ENCODE measurements at regions not wholly inside any gene's neighbourhood (a gene's known extent, or its start where the extent isn't known, plus 50 kb on each side); places are given as distances from the start of the nearest gene placed in this dataset.
A peak's percentile ranks its signal among the peaks of the same experiment; 100 is the strongest.

- no peak for DNase-seq
Measured at GRCh38 chr20:16220826-16221225, 352.4 kb downstream of the KIF16B start.

DNA sequence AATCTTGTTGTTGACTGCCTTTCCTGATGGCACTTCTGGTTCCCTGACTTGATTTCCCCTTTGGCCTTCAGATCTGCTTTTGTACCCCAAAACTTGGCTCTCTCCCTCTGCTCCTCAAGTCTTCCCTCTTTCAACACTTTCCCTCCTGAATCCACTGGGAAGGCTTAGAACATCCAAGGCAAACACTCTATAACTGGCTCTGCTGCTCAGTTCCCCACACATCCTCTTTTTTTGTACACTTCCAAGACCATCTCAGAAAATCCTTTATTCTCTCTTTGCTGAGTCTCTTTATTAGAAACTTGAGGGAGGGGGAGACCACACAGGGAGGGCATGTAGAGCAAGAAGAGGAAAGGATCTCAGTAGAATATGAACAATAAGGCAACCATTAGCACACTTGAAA is 354.1 kb downstream of the KIF16B start:
- no peak for DNase-seq

- no peak for DNase-seq
Measured at GRCh38 chr20:16216914-16217230, 356.4 kb downstream of the KIF16B start.

GRCh38 chr20:16216227-16216913 is 356.9 kb downstream of the KIF16B start:
- no peak for DNase-seq

- DNase-seq, result no peak
Measured at GRCh38 chr20:16215041-16215440, 358.2 kb downstream of the KIF16B start.

GRCh38 chr20:16212790-16213189 is 360.5 kb downstream of the KIF16B start:
- DNase-seq, result no peak

GRCh38 chr20:16209951-16210361 is 363.3 kb downstream of the KIF16B start:
- DNase-seq, result peak; percentile 29

DNA sequence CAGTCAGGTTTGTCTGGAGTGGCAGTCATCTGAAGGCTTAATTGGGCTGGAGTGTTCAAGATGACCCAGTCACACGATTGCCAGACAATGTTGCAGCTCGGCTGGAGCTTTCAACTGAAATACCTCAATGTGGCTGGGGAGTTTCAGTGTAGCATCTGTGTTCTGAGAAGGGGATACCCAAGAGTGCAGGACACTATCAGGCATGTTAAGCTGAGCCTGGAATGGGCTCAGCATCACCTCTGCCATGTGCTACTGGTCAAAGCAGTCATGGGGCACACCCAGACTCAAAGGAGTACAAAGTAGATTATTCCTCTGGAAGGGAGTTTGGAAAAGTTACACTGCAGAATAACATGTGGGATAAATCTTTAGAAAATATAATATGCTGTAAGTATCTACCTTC is 363.9 kb downstream of the KIF16B start:
- DNase-seq, result no peak

GRCh38 chr20:16208443-16208842 is 364.8 kb downstream of the KIF16B start:
- DNase-seq, result no peak

DNA sequence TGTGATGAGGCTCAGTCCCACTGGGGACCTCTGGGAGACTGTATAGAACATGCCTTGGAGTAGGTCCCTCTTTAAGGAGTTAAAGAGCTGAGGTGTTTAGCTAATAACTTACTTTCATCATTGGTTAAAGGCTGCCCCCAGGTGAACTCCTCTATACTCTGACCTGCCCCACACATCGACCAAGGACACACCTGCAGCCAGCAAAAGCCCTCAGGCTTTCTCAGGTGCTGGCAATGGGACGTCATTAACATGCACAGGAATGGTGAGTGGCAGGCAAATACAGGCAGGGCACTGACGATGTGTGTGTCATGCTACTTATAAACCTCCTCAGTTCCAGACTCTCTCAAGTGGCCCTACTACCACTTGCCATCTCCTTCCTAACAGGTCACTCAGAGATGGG is 366.4 kb downstream of the KIF16B start:
- DNase-seq, result no peak

DNA sequence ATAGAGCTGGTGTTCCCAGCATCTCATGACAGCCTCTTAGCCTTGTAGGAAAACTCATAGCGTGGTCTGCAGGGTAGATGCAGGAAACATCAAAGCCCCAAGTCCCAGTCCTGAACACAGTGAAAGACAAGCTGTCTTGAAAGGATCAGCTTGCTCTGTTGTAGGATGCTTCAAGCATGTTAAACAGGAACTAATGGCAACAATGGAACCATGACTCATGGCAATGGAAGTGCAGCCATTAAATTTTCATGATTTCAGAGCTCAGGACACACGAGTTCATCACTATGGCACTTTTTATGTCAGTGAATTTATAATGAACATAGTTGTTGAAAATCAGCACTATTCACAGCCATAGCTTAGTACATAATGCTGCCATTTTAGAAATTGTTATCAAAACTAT is 367.7 kb downstream of the KIF16B start:
- DNase-seq, result no peak

- no peak for DNase-seq
Measured at GRCh38 chr20:16203096-16203495, 370.2 kb downstream of the KIF16B start.

- DNase-seq, result no peak
Measured at GRCh38 chr20:16201191-16201590, 372.1 kb downstream of the KIF16B start.

GRCh38 chr20:16197696-16198095 is 375.6 kb downstream of the KIF16B start:
- DNase-seq, result no peak

DNA sequence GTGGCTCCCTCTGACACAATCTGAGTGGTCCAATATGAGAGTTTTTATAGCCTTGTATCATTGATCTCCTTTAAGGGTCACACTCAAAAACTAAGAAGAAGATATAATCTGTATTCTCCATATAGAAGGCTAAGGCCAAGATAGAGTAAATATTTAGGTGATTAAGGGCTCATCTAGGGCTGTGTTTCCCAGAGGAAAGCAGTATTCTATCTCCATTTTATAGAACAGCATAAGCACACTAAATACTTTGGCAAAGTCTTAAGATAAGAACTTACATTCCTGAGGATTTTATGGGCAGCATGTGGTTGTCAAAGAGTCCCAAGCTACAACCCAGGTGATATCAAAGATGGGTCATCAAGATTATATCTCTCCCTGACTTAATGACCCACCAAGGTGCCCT is 377.6 kb downstream of the KIF16B start:
- DNase-seq, result no peak

GRCh38 chr20:16194617-16195360 is 378.5 kb downstream of the KIF16B start:
- no peak for DNase-seq

- no peak for DNase-seq
Measured at GRCh38 chr20:16191496-16191895, 381.8 kb downstream of the KIF16B start.

- DNase-seq, result no peak
Measured at GRCh38 chr20:16189371-16189770, 383.9 kb downstream of the KIF16B start.

DNA sequence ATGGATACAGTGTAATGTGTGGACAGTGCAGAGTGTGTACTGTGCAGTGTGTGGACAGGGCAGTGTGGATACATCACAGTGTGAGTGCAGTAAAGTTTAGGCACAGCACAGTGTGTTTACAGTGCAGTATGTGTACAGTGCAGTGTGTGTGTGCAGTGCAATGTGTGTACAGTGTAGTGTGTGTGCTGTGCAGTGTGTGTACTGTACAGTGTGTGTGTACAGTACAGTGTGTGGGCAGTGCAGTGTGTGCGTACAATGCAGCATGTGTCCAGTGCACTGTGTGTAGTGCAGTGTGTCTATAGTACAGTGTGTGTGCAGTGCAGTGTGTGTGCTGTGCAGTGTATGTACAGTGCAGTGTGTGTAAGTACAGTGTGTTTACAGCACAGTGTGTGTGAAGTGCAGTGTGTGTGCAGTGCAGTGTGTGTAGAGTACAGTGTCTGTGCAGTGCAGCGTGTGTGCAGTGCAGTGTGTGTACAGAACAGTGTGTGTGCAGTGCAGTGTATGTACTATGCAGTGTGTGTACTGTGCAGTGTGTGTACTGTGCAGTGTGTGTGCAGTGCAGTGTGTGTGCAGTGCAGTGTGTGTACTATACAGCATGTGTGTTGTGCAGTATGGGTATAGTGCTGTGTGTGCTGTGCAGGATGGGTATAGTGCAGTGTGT is 385.2 kb downstream of the KIF16B start:
- no peak for DNase-seq

GRCh38 chr20:16179919-16180318 is 393.3 kb downstream of the KIF16B start:
- DNase-seq, result no peak

DNA sequence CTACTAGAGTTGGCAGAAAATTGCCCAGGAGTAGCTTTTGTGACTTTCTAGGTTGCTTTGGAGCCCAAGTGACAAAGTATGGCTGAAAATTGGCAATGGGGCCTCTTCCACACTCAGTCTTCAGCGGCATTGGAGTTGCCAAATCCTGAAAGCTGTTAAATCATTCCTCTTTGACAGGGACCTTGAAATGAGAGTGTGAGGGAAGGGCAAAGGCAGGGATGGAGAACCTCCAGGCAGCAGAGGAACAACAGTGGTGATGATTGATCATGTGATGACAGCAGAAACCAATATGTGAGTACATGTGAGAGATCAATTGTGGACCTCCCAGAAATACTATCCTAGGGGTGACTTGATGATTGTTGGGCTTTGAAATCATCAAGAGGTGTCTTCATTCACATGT is 393.9 kb downstream of the KIF16B start:
- no peak for DNase-seq

DNA sequence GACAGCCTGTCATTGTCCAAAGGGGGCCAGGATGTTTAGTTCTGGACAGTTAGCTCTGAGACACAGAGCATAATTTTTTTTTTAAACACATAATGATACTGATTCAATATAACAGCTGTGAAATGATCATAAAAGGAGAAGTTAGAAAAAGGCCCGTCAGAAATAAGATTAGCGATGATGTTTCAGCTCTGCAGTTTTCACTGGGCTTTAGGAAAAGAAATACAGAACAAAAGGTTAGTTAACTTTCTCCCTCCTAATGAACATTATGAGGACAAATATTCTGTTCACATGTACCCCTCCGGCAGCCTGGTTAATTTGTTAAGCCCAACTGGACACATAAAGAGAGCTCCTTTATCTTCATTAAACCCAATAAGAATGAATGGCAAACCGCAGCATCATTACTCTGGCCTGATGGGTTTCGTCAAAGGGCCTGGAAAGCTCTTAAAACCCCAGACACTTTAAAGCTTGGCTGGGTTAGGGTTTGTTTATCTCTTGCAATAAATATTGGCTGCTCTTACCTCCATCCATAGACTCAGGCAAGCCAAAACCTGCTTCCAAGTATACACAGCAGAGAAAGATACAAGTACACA is 394.6 kb downstream of the KIF16B start:
- DNase-seq, result no peak
